ENCODE measurements at regions not wholly inside any gene's neighbourhood (a gene's known extent, or its start where the extent isn't known, plus 50 kb on each side); places are given as distances from the start of the nearest gene placed in this dataset.
"Not testable (repeated sequence)": the region's sequence is repeated elsewhere in the genome, so short reads cannot be mapped to it uniquely, and the experiment has no call there.

- no peak for DNase-seq
These were observed 295.9 kb upstream of the ADGRL4 start for GRCh38 chr1:79302380-79302930.

- DNase-seq = no peak
These were observed 289.4 kb upstream of the ADGRL4 start for GRCh38 chr1:79295967-79296366.

GRCh38 chr1:79293611-79294010, 287.1 kb upstream of the ADGRL4 start:
- DNase-seq = no peak

GRCh38 chr1:79290927-79291474, 284.5 kb upstream of the ADGRL4 start:
- no peak for DNase-seq

- no peak for DNase-seq
These were observed 281.5 kb upstream of the ADGRL4 start for GRCh38 chr1:79287982-79288381.

GRCh38 chr1:79285667-79286066, 279.1 kb upstream of the ADGRL4 start:
- no peak for DNase-seq

GRCh38 chr1:79283451-79283850, 276.9 kb upstream of the ADGRL4 start:
- DNase-seq = no peak

- no peak for DNase-seq
These were observed 274.9 kb upstream of the ADGRL4 start for GRCh38 chr1:79281442-79281841.

- DNase-seq = no peak
These were observed 265.2 kb upstream of the ADGRL4 start for GRCh38 chr1:79271759-79272158.

- DNase-seq = no peak
These were observed 258.7 kb upstream of the ADGRL4 start for GRCh38 chr1:79264975-79265818.

GRCh38 chr1:79264285-79264684, 257.8 kb upstream of the ADGRL4 start:
- no peak for DNase-seq

GRCh38 chr1:79262745-79263258, 256.3 kb upstream of the ADGRL4 start:
- no peak for DNase-seq

- DNase-seq = no peak
These were observed 253.1 kb upstream of the ADGRL4 start for GRCh38 chr1:79259390-79260336.

GRCh38 chr1:79255421-79255820, 248.9 kb upstream of the ADGRL4 start:
- DNase-seq = no peak

- DNase-seq = no peak
These were observed 246.1 kb upstream of the ADGRL4 start for GRCh38 chr1:79252598-79252997.

- DNase-seq = no peak
These were observed 233.3 kb upstream of the ADGRL4 start for GRCh38 chr1:79239840-79240239.

GRCh38 chr1:79235301-79236002, 228.9 kb upstream of the ADGRL4 start:
- DNase-seq = no peak

GRCh38 chr1:79232818-79233217, 226.3 kb upstream of the ADGRL4 start:
- no peak for DNase-seq

GRCh38 chr1:79230751-79231150, 224.2 kb upstream of the ADGRL4 start:
- not testable (repeated sequence) for DNase-seq

- DNase-seq = no peak
These were observed 220.4 kb upstream of the ADGRL4 start for GRCh38 chr1:79226963-79227362.

GRCh38 chr1:79224537-79224936, 218.0 kb upstream of the ADGRL4 start:
- DNase-seq = no peak

- DNase-seq = no peak
These were observed 214.0 kb upstream of the ADGRL4 start for GRCh38 chr1:79220509-79220908.
